HEK293 (cell line): ENCODE measurements at regions not wholly inside any gene's neighbourhood (a gene's known extent, or its start where the extent isn't known, plus 50 kb on each side); places are given as distances from the start of the nearest gene placed in this dataset.

Experiments
- CTCF ChIA-PET: fragments of 350-600 bp; formaldehyde crosslinking; extraction: SDS; loops from one replicate; lab custom pipeline; 2021; ENCODE audit warnings: antibody characterized with exemption; lab: Yijun Ruan, JAX
- POLR2A ChIA-PET: fragments of 300-600 bp; formaldehyde crosslinking; extraction: SDS; loops from one replicate; lab custom pipeline; 2020; ENCODE audit warnings: antibody characterized with exemption, inconsistent platforms; lab: Yijun Ruan, JAX
- H3K27ac ChIP-seq: fragments of 200-500 bp; sonication (Bioruptor generic); 2 replicates; pipeline ENCODE4 v1.5.1; 2014; ENCODE audit warnings: low read depth, low read length, control low read depth, inconsistent platforms; ENCODE audit errors: extremely low read depth
- H3K36me3 ChIP-seq, 2 experiments: fragments of 200-500 bp in 1 of 2; sonication (Bioruptor generic) in 1 of 2; 1 replicate in 1 of 2; 2 replicates in 1 of 2; pipeline ENCODE4 v1.5.1; 2014 to 2017; ENCODE audit warnings: inconsistent platforms in 2 of 2, low read length in 2 of 2; ENCODE audit not compliant: control insufficient read depth in 2 of 2, insufficient read depth in 1 of 2
- H3K4me1 ChIP-seq: fragments of 200-500 bp; sonication (Bioruptor generic); 2 replicates; pipeline ENCODE4 v1.5.1; 2014; ENCODE audit warnings: mild to moderate bottlenecking, low read length, inconsistent platforms; ENCODE audit not compliant: control insufficient read depth, insufficient read depth
- H3K4me3 ChIP-seq: 2 replicates; pipeline ENCODE4 v1.5.1; 2011; ENCODE audit warnings: low read depth, mild to moderate bottlenecking, control low read depth, low read length, moderate library complexity
- H3K9me3 ChIP-seq: fragments of 200-500 bp; sonication (Bioruptor generic); 2 replicates; pipeline ENCODE4 v1.5.1; 2014; ENCODE audit warnings: low read depth, low read length, inconsistent platforms; ENCODE audit not compliant: control insufficient read depth, insufficient read depth
- ELK4 ChIP-seq: IDR thresholded peaks from 2 replicates; pipeline ENCODE4 v1.6.1; 2011; ENCODE audit warnings: mild to moderate bottlenecking, low read depth, low read length, borderline replicate concordance
- IKZF3 ChIP-seq: fragments of 450-650 bp; IDR thresholded peaks from 2 replicates; pipeline ENCODE4 v1.5.0; 2018; ENCODE audit warnings: missing biosample characterization, mild to moderate bottlenecking, missing genetic modification characterization, moderate library complexity
- PRDM4 ChIP-seq: fragments of 450-650 bp; formaldehyde crosslinking; IDR thresholded peaks from 2 replicates; pipeline ENCODE4 v1.5.1; 2017; ENCODE audit warnings: missing biosample characterization, missing genetic modification characterization
- PRDM6 ChIP-seq: fragments of 450-650 bp; formaldehyde crosslinking; IDR thresholded peaks from 2 replicates; pipeline ENCODE4 v1.5.1; 2017; ENCODE audit warnings: missing biosample characterization, missing genetic modification characterization
- RBAK ChIP-seq: fragments of 450-650 bp; formaldehyde crosslinking; IDR thresholded peaks from 2 replicates; pipeline ENCODE4 v1.5.1; 2016; ENCODE audit warnings: missing biosample characterization, missing genetic modification characterization
- TSHZ1 ChIP-seq: fragments of 450-650 bp; formaldehyde crosslinking; IDR thresholded peaks from 2 replicates; pipeline ENCODE4 v1.5.1; 2016; ENCODE audit warnings: missing biosample characterization, missing genetic modification characterization, borderline replicate concordance
- ZEB2 ChIP-seq: fragments of 450-650 bp; formaldehyde crosslinking; IDR thresholded peaks from 2 replicates; pipeline ENCODE4 v1.5.1; 2016; ENCODE audit warnings: missing biosample characterization, missing genetic modification characterization
- ZNF169 ChIP-seq: fragments of 450-650 bp; formaldehyde crosslinking; IDR thresholded peaks from 2 replicates; pipeline ENCODE4 v1.5.1; 2016; ENCODE audit warnings: missing biosample characterization, missing genetic modification characterization
- ZNF26 ChIP-seq: fragments of 450-650 bp; formaldehyde crosslinking; IDR thresholded peaks from 2 replicates; pipeline ENCODE4 v1.5.1; 2016; ENCODE audit warnings: missing biosample characterization, missing genetic modification characterization
- ZNF473 ChIP-seq: fragments of 450-650 bp; formaldehyde crosslinking; IDR thresholded peaks from 2 replicates; pipeline ENCODE4 v1.5.1; 2017; ENCODE audit warnings: missing biosample characterization, missing genetic modification characterization
- ZNF558 ChIP-seq: fragments of 450-650 bp; formaldehyde crosslinking; IDR thresholded peaks from 2 replicates; pipeline ENCODE4 v1.5.1; 2016; ENCODE audit warnings: missing biosample characterization, missing genetic modification characterization
- ZNF560 ChIP-seq: fragments of 450-650 bp; formaldehyde crosslinking; IDR thresholded peaks from 2 replicates; pipeline ENCODE4 v1.5.1; 2017; ENCODE audit warnings: missing biosample characterization, missing genetic modification characterization, borderline replicate concordance
- ZNF610 ChIP-seq: fragments of 450-650 bp; formaldehyde crosslinking; IDR thresholded peaks from 2 replicates; pipeline ENCODE4 v1.5.1; 2016; ENCODE audit warnings: missing biosample characterization, missing genetic modification characterization, borderline replicate concordance
- ZNF626 ChIP-seq: fragments of 450-650 bp; sonication (Bioruptor Pico); formaldehyde crosslinking; IDR thresholded peaks from 2 replicates; pipeline ENCODE4 v1.5.1; 2018; ENCODE audit warnings: missing biosample characterization, missing genetic modification characterization, inconsistent platforms
- ZNF658 ChIP-seq: fragments of 450-650 bp; formaldehyde crosslinking; IDR thresholded peaks from 2 replicates; pipeline ENCODE4; 2016; ENCODE audit warnings: missing biosample characterization, missing genetic modification characterization
- ZNF768 ChIP-seq: fragments of 450-650 bp; formaldehyde crosslinking; IDR thresholded peaks from 2 replicates; pipeline ENCODE4 v1.5.1; 2018; ENCODE audit warnings: missing biosample characterization, mild to moderate bottlenecking, missing genetic modification characterization
- ZNF830 ChIP-seq: fragments of 450-650 bp; IDR thresholded peaks from 2 replicates; pipeline ENCODE4 v1.5.0; 2018; ENCODE audit warnings: missing biosample characterization, missing genetic modification characterization, low read depth, mild to moderate bottlenecking, moderate library complexity
- ZSCAN23 ChIP-seq: fragments of 450-650 bp; formaldehyde crosslinking; IDR thresholded peaks from 2 replicates; pipeline ENCODE4 v1.5.1; 2016; ENCODE audit warnings: missing biosample characterization, missing genetic modification characterization

- H3K9me3 ChIP-seq = no peaks in the 10 kb centered on the region
- no peak overlapping the region for H3K4me3 ChIP-seq
- H3K27ac ChIP-seq = no peak overlapping the region
- H3K4me1 ChIP-seq = no peaks in the 10 kb centered on the region
- TF ChIP-seq ZSCAN23 (no peak), ZNF658 (no peak), ZNF830 (tag by site-specific recombination) (no peak), PRDM4 (tag by site-specific recombination) (no peak), ZNF558 (no peak), TSHZ1 (tag by site-specific recombination) (no peak), IKZF3 (tag by site-specific recombination) (no peak), ZNF473 (tag by site-specific recombination) (no peak)
- ChIA-PET POLR2A (no interaction called here), CTCF (no interaction called here)
- H3K36me3 ChIP-seq = no peaks in the 10 kb centered on the region
Measured at GRCh38 chr10:128716181-128716580, 590.0 kb upstream of the MKI67 start.

GRCh38 chr10:128721963-128722445 lies 595.8 kb upstream of the MKI67 start:
- CTCF ChIA-PET = interaction anchor here (0.7 to 0.9 kb wide), 2 partner anchors 66 to 1767 kb away, joined by 3 read pairs; no protein-coding TSS in a partner anchor
- H3K27ac ChIP-seq = no peak overlapping the region
- H3K36me3 ChIP-seq = no peaks in the 10 kb centered on the region

More at GRCh38 chr10:128721963-128722445, 595.8 kb upstream of the MKI67 start:
- H3K4me3 ChIP-seq = no peak overlapping the region
- POLR2A ChIA-PET = no interaction called here
- TF ChIP-seq ZNF560 (tag by site-specific recombination) (no peak), ZNF768 (tag by site-specific recombination) (no peak), ZNF558 (no peak), PRDM6 (tag by site-specific recombination) (no peak), ZNF610 (no peak), ELK4 (no peak), RBAK (tag by site-specific recombination) (no peak), ZNF658 (no peak), ZNF26 (tag by site-specific recombination) (no peak), ZNF626 (tag by site-specific recombination) (no peak), ZEB2 (no peak), ZNF169 (no peak)
- no peaks in the 10 kb centered on the region for H3K4me1 ChIP-seq
- no peaks in the 10 kb centered on the region for H3K9me3 ChIP-seq
